HG03139 (cell line): ENCODE measurements at regions not wholly inside any gene's neighbourhood (a gene's known extent, or its start where the extent isn't known, plus 50 kb on each side); places are given as distances from the start of the nearest gene placed in this dataset.

Experiments used
- ATAC-seq: cut with Tn5 transposase; IDR thresholded peaks from one replicate; pipeline ENCODE4 v1.9.1; 2021; ENCODE audit not compliant: unreplicated experiment

DNA sequence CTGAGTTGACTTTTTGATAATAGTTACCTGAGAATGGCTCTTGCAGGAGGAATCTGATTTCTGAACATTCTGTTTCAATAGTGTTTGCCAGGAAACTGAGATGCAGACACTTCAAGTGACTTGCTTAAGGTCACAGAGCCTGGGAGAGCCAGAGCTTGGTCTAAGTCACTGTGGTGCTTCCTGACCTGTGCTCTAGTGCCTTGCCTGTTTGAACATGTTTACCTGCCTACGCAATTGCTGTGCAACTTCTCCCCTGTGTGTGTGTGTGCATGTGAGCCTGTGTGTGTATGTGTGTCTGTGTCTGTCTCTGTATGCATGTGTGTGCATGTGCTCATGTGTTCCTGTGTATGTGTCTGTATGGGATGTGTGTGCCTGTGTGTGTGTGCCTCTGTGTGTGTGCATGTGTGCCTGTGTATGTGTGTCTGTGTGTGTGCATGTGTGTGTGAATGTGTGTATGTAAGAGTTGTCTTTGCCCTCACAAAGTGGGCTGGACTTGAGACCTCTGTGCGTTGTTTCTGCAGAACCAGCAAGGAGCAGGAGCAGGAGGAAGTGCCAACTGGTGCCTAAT, 185.8 kb downstream of the GADD45G start:
- no peak for ATAC-seq

- no peak for ATAC-seq
Observed at GRCh38 chr9:89791754-89792153, 186.9 kb downstream of the GADD45G start.

GRCh38 chr9:89792189-89793123, 187.6 kb downstream of the GADD45G start:
- no peak for ATAC-seq

DNA sequence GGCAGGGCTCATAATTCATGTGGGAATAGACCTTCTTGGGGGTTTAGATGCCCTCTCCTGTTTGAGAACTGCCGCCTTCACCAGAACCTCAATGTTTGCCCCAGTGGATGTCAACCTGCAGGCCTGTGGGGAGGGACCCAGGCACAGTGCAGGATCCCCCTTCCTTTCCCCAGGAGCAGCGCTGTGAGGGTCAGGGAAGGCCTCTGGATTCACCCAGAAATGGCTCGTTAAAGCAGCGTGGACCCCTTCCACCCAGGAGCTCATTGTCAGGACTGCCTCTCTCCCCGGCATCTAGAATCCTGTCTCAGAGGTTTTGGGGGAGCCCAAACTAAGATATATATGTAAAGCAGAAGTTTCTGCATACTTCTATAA, 188.3 kb downstream of the GADD45G start:
- no peak for ATAC-seq

GRCh38 chr9:89793551-89793950, 188.7 kb downstream of the GADD45G start:
- no peak for ATAC-seq

DNA sequence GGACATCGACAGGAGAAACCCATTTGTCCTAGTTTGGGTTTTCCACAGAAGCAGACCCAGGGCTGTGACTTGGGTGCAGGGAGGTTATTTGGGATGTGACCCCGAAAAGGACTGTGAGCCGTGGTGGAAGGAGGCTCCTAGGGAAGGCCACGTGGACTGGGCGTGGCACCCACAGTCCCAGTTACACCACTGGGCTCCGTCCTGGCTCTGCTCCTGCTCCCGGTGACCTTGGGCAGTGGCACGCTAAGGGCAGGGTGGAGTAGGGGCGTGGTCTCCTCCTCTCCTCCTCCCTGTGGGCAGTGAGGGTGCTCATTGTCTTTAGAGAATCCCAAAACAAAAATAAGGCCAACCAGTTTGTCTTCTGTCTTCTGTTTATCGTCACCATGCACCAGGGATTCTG, 190.1 kb downstream of the GADD45G start:
- no peak for ATAC-seq

DNA sequence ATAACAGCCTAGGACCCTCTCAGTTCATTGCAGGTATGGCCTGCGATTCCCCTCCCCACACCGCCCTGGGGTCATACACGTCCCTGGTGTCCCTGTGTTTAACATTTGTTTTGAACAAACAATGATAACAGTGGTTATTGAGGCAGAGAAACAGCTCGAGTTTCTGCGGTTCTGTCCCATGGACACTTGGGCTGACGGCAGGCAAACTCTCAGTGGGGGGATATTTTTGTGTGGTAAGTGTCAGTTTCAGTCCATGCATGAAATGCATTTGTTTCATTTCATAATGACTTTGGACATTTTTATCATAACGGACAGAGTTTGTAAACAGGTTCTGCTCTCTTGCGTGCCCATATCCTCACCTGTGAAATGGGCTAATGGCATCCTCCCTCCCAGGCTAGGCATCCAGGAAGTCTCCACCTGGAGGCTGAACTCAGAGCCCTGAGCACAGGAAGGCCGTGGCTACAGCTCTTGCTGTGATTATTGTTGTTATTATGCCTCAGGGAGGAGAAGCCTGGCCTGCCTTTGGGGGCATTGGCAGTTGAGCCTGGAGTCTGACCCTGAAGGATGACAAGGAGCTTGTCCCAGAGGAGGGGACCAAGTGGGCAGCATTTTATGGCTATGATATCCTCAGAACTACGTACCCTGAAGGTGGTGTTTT, 190.9 kb downstream of the GADD45G start:
- ATAC-seq, result no peak

DNA sequence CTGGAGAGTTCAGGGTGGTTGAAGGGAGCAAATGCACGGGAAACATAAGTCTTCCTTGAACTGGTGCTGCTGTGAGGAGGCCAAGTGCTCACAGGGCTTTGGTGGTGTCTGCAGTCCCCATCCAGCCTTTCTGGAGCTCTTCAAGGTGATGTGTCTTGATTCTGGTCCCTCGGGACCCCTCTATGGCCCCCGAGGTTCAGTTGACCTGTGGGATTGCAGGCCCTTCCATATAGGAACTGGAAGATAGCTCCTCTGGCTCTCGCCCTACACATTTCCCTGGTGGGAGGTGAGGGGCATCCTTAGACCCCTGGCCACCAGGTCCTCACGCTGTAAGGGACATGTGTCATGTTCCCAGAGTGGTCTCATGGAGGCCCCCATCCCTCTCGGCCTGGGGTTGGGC, 191.8 kb downstream of the GADD45G start:
- ATAC-seq, result no peak

GRCh38 chr9:89797255-89797654, 192.4 kb downstream of the GADD45G start:
- no peak for ATAC-seq

DNA sequence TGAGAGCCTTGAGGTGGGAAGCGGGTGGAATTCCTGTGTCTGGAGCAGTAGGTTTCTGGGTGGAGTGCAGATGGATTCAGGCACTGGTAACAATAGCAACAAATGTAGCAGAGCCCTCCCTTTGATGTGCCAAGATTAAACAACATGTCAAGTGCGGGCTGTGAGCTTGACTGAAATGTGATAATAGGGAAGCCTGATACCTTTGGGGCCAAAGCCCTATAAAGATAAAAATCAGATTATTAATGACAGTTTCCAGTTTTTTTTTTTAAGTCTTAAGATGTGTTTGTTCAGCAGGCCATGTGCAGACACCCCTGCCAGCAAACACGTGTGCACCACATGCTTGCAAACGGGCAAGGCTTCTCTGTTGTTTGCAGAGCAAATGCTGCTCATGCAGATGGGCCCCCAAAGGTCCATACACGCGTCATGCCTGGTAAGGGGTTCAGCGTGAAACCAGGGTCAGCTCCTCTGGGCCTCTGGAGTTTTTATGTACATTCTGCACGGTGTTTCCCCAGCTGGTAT, 193.2 kb downstream of the GADD45G start:
- no peak for ATAC-seq

- no peak for ATAC-seq
Observed at GRCh38 chr9:89798547-89799120, 193.8 kb downstream of the GADD45G start.

DNA sequence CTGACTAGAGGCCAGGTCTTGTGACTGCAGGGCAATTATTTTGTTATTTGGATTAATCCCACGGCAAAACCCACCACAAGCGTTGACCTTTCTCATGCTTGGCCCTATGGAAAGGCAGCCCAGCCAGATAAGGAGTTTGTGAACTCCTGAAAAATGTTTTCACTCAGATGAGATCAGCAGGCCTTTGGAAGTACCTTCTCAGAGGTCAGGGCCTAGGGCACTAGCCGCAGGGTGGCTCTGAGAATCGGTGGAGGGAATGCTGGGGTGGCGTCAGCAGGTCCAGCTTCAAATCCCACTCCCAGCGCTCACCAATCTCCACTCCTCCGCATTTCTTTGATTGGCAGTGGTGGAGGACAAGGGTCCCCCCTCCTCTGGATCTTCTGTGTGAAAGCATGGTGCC, 194.4 kb downstream of the GADD45G start:
- ATAC-seq, result no peak

GRCh38 chr9:89799766-89800165, 195.0 kb downstream of the GADD45G start:
- no peak for ATAC-seq

- no peak for ATAC-seq
Observed at GRCh38 chr9:89801341-89801740, 196.5 kb downstream of the GADD45G start.

GRCh38 chr9:89801742-89802670, 197.2 kb downstream of the GADD45G start:
- ATAC-seq, result no peak

- ATAC-seq, result no peak
Observed at GRCh38 chr9:89802781-89803355, 198.1 kb downstream of the GADD45G start.

GRCh38 chr9:89803403-89803802, 198.6 kb downstream of the GADD45G start:
- no peak for ATAC-seq

GRCh38 chr9:89804766-89805531, 200.1 kb downstream of the GADD45G start:
- ATAC-seq, result no peak

DNA sequence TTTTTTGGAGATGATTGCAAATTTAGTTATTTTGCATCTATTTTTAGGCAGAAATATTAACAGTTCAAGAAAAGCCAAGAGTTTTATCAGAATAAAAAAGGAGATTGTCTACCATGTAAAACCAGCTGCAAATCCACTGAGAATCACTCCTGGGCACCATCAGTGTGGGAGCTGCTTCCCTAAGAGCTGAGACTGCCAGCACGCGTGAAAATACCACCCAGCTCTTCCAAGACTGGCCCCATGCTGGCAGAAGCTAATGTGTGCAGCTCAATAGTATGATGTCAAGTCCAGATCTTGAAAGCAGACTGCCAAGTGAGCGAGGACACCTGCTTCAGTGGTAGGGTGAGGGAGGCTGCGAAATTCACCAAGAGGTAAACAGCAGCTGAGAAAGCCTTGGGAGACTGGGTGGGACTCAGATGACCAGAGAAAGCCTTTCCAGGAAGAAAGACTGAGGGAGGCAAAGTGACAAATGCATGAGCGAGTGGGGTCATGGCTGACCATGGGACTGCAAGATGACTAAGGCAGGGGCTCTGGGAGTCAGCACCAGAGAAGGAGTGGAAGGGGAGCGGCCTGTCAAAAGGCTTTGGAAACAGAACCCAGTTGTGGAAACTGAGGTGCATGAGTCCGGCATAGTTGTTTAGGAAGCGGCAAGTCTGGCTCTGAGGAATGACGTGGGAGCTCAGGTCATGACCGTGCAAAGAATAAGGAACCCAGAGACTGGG, 200.9 kb downstream of the GADD45G start:
- ATAC-seq, result no peak
